ENCODE measurements at regions not wholly inside any gene's neighbourhood (a gene's known extent, or its start where the extent isn't known, plus 50 kb on each side); places are given as distances from the start of the nearest gene placed in this dataset.

DNA sequence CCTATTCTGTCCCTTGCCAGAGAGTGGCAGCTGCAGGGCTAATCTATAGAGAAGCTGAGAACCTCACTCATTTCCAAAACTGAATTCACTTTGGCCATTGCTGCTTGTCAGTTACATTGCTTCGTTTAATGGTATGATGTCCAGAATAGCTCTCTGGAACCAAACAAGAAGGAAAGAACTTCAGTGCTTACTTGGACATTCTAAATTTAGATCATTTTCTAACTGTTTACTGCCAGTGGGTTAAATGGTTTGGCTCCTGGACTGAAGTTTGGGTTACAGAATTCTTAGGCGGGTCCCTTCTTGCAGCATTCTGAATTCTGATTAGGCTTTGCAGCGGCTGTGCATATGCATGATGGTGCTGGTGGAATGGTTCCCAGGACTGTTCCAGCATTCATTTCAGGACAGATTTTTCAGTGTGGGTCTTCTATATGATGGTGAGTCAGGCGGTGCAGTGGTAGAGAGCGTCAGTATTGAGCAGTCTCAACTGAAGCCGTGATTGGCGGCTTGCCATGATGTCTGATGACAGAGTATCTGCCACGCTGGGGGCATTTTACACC is 148.7 kb downstream of the DYRK2 start:
- DNase-seq (ENCODE audit: low read depth): no peak

- DNase-seq (ENCODE audit: low read depth): no peak
Measured at GRCh38 chr12:67797753-67798152, 149.2 kb downstream of the DYRK2 start.

DNA sequence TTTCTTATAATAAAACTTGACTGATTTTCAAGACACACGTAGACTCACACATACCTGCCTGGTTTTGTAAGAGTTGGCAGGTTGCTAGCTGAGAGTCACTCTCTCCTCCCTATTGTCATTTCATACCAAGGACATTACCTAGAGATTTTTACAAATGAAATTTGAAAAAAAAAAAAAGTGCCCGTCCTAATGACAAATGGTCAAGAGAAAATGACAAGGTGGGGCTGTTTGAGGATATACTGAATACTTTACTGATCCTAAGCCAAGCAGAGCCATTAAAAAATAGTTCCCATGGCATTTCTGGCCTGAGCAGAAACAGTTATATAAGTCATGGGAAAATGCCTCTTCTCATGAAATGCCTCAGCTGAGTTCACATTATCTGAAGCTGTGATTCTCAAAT is 150.2 kb downstream of the DYRK2 start:
- no peak for DNase-seq (ENCODE audit: low read depth)

DNA sequence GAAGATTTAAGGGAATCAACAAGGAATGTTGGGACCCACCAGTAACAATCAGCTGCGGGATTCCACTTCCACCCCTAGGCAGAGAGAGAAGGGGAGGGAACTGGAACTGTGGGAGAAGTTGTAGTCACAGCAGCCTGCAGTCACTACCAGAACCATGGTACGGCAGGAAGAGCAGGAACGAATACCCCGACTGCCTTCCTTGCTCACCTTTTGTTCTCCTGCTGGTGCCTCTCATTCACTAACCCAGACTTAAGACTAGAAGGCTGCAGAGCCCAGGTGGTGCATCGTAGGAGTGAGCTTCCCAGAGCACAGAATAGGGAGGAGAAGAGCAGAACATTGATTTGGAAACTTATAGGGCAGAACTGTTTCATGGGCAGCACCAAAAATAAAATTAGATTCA is 154.2 kb downstream of the DYRK2 start:
- DNase-seq (ENCODE audit: low read depth): no peak

- DNase-seq (ENCODE audit: low read depth): no peak
Measured at GRCh38 chr12:67803278-67803993, 154.9 kb downstream of the DYRK2 start.

DNA sequence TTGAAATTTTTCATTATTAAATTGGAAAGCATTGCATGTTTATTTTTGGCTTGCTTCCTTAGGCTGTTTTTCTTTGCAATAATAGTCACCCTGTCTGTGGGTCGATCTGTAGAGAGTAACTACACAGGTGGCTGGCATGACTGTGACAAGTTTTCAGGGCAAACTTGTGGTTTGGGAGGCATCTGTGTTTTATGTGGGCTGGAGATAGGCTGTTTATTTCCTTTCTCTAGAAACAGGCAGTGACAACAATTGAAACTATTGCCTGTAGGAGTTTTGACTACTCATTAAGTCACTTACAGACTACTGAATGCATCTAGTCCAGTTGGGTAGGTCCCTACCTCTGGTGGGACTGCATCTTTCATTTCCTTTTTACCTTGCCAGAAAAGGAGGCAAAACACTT is 155.6 kb downstream of the DYRK2 start:
- peak; percentile 2 for DNase-seq (ENCODE audit: low read depth)

- no peak for DNase-seq (ENCODE audit: low read depth)
Measured at GRCh38 chr12:67807814-67808213, 159.3 kb downstream of the DYRK2 start.

- DNase-seq (ENCODE audit: low read depth): no peak
Measured at GRCh38 chr12:67810166-67810565, 161.6 kb downstream of the DYRK2 start.

GRCh38 chr12:67811437-67812361 is 163.2 kb downstream of the DYRK2 start:
- no peak for DNase-seq (ENCODE audit: low read depth)

DNA sequence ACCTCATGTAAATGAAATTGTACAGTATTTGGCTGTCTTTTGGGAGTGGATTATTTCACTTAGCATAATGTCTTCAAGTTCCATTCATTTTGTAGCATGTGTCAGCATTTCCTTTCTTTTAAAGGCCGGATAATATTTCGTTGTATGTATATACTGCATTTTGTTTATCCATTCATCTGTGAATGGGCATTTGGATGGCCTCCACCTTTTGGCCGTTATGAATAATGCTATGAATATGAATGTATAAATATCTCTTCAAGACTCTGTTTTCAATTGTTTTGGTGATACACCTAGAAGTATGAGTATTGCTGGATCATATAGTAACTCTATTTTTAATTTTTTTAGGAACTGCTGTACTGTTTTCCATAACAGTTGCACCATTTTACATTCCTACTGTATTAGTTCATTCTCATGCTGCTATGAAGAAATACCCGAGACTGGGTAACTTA is 164.9 kb downstream of the DYRK2 start:
- no peak for DNase-seq (ENCODE audit: low read depth)

GRCh38 chr12:67816269-67816668 is 167.7 kb downstream of the DYRK2 start:
- no peak for DNase-seq (ENCODE audit: low read depth)

DNA sequence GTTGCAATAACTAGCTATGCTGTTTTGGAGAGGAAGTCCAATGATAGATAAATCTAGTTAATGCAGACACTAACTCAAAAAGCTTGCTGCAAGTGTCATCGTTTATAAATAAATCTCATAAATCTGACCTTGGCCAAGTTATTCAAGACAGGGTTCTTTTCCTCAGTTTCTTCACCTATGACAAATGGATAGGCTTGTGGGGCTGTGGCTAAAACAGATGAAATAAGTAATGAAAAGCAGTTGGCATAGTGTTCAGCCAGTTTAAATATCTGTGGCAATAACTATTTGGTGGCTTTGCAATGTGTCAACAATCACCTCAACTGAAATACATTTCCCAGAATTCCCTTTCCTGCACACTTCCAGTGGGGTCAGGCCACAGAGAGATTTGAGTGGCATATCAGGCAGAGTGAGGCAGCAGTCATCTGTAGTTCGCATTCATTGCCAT is 169.9 kb downstream of the DYRK2 start:
- DNase-seq (ENCODE audit: low read depth): no peak

DNA sequence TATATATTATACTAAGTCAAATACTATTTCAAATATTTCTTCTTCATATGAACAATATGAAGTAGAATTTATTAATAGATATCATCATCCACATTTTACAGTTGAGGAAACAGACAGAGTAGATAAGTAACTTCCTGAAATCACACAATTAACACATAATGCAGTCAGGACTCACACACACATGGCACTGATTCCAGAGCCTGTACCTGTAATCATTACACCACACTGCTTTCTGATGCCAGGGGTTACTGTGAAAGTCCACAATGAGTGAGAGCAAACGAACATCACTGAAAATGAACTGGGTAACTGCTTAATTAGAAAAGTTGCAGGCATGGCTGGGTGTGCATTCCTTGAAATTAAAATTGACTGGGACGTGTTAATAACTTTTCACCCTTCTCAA is 169.3 kb upstream of the IFNG-AS1 start:
- DNase-seq (ENCODE audit: low read depth): no peak

GRCh38 chr12:67820694-67821093 is 168.6 kb upstream of the IFNG-AS1 start:
- DNase-seq (ENCODE audit: low read depth): no peak

DNA sequence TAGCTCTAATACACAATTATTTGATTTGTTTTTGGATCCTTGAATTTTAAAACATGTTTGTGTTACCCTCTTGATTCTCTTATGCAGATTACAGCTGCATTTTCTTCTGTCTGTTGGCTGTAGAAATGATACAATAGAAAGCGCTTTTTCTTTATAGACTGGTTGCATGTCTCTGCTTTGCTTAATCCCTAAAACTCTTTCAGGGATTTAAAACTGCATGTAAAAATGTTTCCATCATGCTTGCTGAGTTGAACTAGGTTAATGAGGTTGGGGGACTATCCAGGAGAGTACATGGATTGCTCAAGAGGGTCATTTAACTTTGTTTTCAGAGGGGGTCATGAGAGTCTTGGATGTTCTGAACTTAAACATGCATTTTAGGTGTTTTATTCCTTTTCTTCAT is 166.4 kb upstream of the IFNG-AS1 start:
- no peak for DNase-seq (ENCODE audit: low read depth)

DNA sequence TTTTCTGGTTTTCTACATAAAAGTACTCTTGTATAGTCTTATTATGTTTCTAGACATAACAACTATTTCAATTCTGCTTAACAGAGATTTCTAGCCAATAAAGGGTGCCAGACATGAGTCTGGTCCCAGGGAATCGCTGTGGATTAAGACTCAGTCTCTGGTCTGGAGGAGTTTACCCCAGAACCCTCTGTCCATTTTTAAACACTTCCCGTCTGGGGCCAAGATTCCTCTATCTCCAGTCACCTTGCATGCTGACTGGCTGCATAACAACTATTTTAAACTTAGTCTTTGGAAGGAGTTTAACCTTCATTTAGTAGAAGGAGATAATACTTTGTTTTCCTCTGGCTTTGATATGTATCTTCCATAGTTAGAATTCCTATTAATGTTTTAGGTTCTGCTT is 163.1 kb upstream of the IFNG-AS1 start:
- no peak for DNase-seq (ENCODE audit: low read depth)

DNA sequence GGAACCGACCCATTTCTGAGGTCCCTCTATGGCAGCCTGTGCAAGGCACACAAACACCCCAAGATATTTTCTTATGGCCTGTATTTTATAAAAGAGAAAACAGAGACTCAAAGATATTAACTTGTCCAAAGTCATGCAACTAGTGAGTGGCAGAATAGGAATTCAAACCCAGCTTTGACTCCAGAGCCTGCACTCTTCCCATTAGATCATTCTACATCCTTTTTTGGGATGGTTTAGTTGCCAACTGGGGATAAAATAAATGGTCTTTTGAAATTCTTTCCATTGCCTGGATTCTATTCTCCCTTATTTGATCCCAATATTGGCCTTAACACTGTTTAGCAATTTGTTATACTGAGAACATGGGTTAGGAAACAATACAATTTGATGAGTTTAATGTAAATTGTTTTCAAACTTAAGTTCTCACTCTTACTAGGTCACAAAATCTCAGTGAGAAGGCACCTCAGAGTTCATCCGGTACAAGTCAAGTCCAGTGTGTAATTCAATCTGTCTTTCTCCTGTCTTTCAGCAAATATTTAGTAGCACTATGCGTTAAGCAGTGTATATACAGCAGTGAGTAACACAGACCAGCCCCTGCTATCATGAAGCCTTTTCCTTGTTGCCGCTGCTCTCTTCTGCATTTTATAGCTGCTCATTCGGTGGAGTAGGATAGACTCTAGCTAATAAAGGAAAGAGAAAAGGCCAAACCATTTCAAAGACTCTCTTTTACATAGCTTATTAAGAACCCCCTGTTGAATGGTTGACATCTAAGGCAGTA is 162.1 kb upstream of the IFNG-AS1 start:
- DNase-seq (ENCODE audit: low read depth): no peak

DNA sequence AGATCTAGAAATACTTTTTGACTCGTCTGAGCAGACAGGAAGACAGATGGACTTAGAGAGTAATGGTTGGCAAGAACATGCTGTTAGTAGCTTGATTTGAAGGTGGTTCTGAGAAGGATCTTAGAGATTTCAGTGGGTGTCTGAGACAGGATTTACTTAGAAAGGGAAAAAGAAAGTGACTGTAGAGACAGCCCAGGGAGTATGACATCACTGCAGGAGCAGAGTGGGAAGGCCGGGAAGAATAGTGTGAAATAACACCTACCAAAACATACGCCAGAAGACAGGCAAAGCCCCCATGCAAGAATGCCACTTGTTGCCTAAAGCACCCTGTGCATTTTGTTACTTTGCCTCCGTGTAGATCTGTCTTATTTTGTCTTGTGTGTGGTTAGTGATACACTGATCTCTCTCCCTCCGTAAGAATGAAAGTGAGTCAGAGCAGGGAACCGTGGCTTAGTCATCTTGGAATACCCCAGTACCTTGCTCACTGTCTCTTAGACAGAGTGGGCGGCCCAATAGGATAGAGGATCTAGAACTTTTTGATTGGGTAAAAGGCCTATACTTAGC is 161.3 kb upstream of the IFNG-AS1 start:
- DNase-seq (ENCODE audit: low read depth): no peak

- no peak for DNase-seq (ENCODE audit: low read depth)
Measured at GRCh38 chr12:67829896-67830295, 159.4 kb upstream of the IFNG-AS1 start.

DNA sequence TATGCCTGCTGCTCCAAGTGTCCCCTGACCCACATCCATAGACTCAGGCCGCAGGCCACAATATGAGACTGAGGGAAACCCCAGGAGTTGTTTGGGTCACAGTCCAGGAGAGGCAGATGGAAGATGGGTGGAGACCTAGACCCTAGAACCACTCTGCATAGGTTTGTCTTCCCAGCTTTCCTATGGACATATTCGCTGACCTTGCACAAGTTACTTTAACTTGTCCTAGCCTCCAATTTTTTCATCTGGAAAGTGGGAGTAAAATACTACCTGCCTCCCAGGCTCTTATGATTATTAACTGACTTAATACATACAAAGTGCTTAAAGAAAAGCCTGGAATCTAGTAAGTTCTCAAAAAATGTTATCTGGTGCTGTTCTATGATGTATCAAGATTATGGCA is 157.1 kb upstream of the IFNG-AS1 start:
- DNase-seq (ENCODE audit: low read depth): no peak

DNA sequence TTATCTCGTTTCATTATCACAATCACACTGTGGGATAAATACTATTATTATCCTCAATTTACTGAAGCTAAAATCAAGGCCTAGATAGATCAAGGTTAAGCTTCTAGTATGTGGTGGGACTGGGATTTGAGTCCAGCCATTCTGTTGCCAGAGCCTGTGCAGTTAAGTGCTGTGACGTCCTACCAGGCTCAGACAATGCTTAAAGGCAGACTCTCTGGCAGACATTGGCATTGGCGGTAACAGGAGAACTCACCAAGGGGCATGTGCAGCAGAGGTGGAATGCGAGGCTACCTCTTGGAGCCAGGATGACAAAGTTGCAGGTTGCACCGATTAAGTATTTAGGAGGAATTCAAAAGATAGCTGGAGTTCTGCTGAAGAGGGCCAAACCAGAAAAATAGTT is 155.6 kb upstream of the IFNG-AS1 start:
- no peak for DNase-seq (ENCODE audit: low read depth)

DNA sequence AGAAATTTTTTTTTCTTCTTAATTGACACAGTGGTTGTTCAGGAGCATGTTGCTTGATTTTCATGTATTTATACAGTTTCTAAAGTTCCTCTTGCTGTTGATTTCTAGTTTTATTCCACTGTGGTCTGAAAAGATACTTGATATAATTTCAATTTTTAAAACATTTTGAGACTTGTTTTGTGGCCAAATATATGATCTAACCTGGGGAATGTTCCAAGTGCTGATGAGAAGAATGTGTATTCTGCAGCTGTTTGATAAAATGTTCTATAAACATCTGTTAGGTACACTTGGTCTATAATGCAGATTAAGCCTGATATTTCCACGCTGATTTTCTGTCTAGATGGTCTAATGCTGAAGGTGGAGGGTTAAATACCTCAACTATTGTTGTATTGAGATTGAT is 151.4 kb upstream of the IFNG-AS1 start:
- DNase-seq (ENCODE audit: low read depth): no peak
